22Rv1 (cell line): ENCODE measurements at regions not wholly inside any gene's neighbourhood (a gene's known extent, or its start where the extent isn't known, plus 50 kb on each side); places are given as distances from the start of the nearest gene placed in this dataset.

Experiments
- ZFX ChIP-seq: fragments of 450-650 bp; IDR thresholded peaks from 2 replicates; pipeline ENCODE4 v1.6.1; 2017; ENCODE audit warnings: antibody characterized with exemption, borderline replicate concordance
- TF ChIP-seq, protein P1 (sequence below): fragments of 450-650 bp; IDR thresholded peaks from 2 replicates; pipeline ENCODE4 v1.5.1; 2017; ENCODE audit warnings: mild to moderate bottlenecking

DNA sequence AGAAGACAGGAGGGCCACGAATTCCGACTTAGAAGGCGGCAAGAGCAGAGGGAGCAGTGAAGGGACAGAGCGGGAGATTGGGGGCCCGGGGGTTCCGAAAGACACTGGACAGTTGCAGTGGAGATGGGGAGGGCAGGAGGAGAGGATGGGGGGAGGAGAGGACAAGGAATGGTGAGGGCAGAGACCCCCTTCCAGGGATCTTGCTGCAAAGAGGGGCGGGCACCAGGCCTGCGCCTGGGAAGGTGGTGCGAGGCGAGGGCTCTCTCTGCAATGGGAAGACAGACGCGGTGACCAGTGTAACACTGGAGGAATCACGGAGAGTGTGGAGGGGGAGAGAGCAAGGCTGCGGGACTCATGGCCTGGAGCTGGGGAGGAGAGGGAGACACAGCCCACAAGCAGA is 185.2 kb downstream of the RBFOX3 start:
- TF ChIP-seq, protein P1, sequence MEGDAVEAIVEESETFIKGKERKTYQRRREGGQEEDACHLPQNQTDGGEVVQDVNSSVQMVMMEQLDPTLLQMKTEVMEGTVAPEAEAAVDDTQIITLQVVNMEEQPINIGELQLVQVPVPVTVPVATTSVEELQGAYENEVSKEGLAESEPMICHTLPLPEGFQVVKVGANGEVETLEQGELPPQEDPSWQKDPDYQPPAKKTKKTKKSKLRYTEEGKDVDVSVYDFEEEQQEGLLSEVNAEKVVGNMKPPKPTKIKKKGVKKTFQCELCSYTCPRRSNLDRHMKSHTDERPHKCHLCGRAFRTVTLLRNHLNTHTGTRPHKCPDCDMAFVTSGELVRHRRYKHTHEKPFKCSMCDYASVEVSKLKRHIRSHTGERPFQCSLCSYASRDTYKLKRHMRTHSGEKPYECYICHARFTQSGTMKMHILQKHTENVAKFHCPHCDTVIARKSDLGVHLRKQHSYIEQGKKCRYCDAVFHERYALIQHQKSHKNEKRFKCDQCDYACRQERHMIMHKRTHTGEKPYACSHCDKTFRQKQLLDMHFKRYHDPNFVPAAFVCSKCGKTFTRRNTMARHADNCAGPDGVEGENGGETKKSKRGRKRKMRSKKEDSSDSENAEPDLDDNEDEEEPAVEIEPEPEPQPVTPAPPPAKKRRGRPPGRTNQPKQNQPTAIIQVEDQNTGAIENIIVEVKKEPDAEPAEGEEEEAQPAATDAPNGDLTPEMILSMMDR = no peak
- no peak for TF ChIP-seq ZFX
